GM19452 (cell line): ENCODE measurements at regions not wholly inside any gene's neighbourhood (a gene's known extent, or its start where the extent isn't known, plus 50 kb on each side); places are given as distances from the start of the nearest gene placed in this dataset.

Experiments used
- ATAC-seq: cut with Tn5 transposase; IDR thresholded peaks from one replicate; pipeline ENCODE4 v1.9.1; 2021; ENCODE audit not compliant: unreplicated experiment

GRCh38 chr6:132101535-132101934 is 150.4 kb upstream of the CCN2 start:
- no peak for ATAC-seq

DNA sequence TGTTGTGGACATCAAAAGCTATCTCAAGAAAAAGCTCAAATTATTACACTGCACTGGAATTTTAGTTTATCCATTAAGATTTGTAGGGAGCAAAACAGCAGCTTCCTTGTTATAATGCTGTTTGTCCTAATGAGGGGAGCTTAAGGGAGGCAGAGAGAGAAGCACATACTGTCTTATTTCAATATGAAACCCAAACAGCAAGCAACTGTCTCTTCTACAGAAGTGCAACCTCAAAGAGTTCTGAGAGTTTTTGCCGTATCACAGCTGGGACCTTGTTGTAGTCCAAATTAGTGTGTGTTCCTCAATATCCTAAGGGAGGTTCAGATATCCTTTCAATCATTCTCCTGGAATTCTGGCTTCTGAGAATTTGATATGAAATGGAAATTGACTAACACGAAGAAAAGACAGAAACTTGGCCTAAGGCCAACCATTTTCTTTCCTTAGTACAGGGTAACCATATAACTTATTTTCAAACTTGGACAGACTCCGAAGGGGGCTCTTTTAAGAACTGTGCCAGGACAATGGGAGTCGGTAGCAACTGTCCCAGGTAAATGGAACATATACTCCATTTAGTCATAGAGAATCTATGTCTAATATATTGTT is 149.3 kb upstream of the CCN2 start:
- no peak for ATAC-seq

GRCh38 chr6:132096996-132097395 is 145.8 kb upstream of the CCN2 start:
- ATAC-seq, result no peak

- ATAC-seq, result no peak
Observed at GRCh38 chr6:132096245-132096644, 145.1 kb upstream of the CCN2 start.

DNA sequence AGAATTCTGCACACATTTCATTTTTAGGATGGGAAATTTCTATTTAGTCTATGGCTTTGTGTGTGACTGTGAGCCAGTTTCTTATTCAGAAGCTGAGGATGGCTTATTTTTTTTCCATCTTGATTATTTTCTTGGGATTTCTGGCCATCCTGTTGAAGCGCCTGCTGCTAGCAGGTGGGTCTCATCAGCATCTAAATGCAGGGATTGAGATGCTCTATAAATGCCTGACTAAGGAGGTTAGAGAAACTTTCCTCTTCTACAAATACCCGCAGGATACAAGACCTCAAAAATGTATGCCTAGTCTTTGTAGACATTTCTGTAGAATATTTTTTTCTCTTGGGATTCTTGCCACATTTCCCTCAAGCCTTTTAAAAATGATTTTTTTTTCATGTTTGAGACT is 138.0 kb upstream of the CCN2 start:
- no peak for ATAC-seq

DNA sequence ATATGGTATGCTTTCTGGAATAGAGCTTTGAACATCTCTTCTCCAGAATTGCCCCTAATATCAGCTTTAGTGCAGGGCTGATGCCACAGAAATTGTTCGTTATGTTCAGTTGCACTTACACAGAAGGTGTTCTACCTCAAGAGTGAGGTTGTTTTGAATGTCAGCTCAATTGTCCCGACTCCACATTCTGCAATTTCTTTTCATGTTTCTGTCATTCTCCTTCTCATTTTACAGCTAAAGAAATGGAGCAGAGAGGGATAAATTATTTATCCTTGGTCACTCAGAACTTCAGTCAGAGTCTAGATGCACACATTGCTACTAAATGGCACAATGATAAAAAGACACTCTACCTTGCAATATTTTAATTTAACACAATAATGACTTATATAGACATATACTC is 137.0 kb upstream of the CCN2 start:
- no peak for ATAC-seq

- no peak for ATAC-seq
Observed at GRCh38 chr6:132087391-132087790, 136.2 kb upstream of the CCN2 start.

DNA sequence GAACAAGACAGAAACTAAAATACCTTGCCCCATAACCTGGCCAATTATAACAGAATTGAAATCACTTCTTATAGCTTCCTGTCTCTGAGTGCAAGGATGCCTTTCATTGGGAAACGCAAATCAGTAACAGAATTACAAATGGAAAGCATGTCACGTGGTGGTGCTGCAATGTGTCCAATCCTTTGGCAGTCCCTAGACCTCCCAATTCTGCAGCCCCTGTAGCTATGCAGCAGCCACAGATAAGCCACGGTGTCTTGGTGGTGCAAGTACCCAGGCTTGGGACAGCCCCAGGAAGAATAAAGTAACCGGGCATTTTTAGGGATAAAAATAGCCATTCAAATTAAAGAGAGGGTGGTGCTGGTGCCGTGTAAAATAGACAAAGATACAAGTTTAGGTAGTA is 134.6 kb upstream of the CCN2 start:
- no peak for ATAC-seq

DNA sequence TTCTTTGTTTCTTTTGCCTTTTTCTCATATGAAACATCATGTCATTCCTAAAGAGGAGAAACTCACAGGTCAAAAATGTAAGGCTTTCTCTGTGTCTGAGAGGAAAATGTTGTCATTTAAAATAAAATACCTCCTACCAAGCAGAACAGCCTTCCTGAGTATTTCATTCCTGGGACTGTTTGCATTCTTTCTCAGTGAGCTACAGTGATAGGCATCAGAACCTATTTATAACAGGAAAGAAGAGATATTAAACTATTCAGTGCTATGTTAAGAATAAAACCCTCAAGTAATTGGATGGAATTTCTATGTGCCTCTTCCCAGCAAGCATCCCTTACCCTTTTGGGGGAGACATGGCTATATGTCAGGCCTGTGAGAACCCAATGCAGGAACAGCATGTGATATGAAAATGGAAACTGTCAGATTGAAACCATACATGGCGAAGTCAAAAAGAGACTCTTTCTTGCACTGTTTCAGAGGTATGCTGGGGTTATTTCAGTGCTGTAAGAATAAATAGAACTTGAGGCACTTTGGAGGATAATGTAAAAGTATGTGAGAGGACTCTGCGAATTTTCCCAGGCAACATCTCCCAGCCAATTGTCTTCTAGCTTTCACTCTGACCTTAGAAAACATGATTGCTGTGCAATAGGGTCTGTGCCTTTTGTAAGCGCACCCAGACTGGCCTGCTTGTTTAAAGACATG is 133.8 kb upstream of the CCN2 start:
- peak; percentile 73 for ATAC-seq

- no peak for ATAC-seq
Observed at GRCh38 chr6:132082421-132082820, 131.2 kb upstream of the CCN2 start.

GRCh38 chr6:132081338-132081737 is 130.2 kb upstream of the CCN2 start:
- no peak for ATAC-seq

GRCh38 chr6:132079286-132079685 is 128.1 kb upstream of the CCN2 start:
- ATAC-seq, result no peak

GRCh38 chr6:132076452-132076851 is 125.3 kb upstream of the CCN2 start:
- ATAC-seq, result no peak

DNA sequence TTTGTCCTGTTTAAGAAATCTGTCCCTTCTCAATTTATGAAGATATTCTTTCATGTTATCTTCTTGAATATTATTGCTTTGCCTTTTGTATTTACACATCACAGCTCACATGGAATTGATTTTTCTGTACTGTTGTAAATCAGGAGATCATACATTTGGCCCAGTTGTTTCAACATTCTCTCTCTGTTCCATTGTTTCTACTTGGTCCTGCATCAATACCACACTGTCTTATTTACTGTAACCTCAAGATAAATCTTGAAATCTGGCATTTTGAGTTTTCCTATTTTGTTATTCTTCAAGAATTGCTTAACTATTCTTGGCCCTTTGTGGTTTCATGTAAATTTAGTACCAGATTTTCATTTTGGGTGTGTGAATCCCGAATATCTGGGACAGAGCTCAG is 121.7 kb upstream of the CCN2 start:
- ATAC-seq, result no peak

- ATAC-seq, result no peak
Observed at GRCh38 chr6:132072271-132072670, 121.1 kb upstream of the CCN2 start.

GRCh38 chr6:132070356-132070755 is 119.2 kb upstream of the CCN2 start:
- ATAC-seq, result no peak

DNA sequence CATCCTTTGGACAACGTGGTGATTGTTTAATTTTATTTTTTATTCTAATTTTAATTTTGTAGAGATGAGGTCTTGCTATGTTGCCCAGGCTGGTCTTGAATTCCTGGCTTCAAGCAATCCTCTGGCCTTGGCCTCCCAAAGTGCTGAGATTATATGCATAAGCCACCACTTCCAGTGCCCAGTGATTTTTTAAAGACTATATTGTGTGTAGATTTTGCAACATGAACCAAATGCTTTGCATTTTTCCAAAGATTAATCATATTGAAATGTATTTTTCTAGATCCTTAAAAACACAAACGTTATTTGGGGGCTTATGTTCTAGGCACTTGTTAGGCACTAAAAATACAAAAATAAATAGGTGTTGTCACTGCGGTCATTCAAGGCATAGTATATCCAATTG is 117.6 kb upstream of the CCN2 start:
- no peak for ATAC-seq

- no peak for ATAC-seq
Observed at GRCh38 chr6:132067286-132067685, 116.1 kb upstream of the CCN2 start.

DNA sequence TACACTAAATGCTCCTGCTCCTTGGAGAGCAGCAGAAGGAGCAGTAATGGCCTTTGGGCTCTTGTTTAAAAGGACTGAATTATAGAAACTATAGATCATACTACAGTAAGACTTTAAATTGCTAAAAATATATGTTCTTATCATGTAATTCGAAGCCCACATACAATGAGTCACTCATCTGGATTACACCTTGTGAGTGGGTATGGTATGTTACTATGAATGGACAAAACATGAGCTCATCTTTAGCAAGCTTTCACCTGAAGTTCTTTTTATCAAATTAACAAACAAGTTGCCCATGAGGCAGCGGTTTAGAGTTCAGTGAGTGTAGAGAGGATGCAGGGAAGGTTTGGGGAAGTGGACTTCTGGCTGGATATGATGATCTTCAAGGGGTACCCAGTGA is 114.4 kb upstream of the CCN2 start:
- no peak for ATAC-seq

DNA sequence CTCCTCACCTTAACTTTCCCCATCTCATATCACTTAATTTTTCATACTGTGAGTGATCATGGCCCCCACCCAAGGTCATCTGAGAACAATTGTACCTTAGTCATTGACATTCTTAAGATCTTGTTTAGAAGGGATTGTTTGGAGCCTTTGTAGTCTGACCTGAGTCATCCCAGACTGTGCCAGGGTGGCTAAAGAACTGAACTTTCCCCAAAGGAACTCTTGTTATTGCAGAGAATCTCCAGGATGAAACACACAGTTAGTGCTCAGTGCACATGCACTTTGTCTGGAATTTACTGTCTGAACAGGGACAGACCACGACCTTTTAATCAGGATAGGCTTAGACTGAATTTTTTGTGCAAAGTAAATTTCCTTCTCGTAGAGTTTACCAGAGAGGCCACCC is 112.6 kb upstream of the CCN2 start:
- no peak for ATAC-seq

DNA sequence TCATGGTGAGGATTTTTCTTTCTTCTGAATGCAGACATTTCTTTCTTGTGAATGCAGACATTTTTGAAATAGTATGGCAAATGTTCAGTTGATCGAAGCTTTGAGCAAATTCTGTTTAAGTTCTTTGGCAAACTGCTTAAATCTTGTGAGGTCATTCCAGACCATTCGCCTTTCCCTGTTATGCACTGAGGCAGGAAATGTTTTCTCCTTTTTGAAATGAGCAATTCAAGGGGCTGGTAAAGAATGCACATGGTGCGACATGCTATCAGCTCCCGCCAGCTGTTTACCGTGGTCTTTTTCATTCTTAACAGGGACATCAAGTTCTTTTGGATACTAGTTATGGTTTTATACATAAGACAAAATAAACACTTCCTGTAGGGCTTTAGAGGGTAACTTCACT is 112.0 kb upstream of the CCN2 start:
- no peak for ATAC-seq

DNA sequence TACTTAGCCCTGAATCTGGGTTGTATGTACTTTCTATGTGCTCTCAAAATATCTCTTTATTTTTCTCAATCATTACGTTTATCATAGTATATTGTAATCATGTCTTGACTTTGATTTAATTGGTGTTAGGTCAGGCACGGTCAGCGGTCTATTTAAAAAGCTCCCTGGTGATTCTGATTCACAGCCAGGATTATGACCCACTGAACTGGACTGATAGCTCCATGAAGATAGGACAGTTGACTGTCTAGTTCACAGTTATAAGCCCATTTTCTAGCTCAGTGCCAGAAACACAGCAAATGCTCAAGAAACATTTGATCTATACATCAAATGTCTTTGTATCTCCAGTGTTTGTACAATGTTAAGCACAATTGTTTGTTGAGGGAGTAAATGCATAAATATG is 111.5 kb upstream of the CCN2 start:
- ATAC-seq, result no peak

GRCh38 chr6:132061381-132061780 is 110.2 kb upstream of the CCN2 start:
- no peak for ATAC-seq
